ENCODE measurements at regions not wholly inside any gene's neighbourhood (a gene's known extent, or its start where the extent isn't known, plus 50 kb on each side); places are given as distances from the start of the nearest gene placed in this dataset.

- no peaks in the 10 kb centered on the region for H3K27me3 ChIP-seq
- no peak for TF ChIP-seq POLR2A (IDR thresholded peaks at IDR 0.05)
- TF ChIP-seq, protein P1, sequence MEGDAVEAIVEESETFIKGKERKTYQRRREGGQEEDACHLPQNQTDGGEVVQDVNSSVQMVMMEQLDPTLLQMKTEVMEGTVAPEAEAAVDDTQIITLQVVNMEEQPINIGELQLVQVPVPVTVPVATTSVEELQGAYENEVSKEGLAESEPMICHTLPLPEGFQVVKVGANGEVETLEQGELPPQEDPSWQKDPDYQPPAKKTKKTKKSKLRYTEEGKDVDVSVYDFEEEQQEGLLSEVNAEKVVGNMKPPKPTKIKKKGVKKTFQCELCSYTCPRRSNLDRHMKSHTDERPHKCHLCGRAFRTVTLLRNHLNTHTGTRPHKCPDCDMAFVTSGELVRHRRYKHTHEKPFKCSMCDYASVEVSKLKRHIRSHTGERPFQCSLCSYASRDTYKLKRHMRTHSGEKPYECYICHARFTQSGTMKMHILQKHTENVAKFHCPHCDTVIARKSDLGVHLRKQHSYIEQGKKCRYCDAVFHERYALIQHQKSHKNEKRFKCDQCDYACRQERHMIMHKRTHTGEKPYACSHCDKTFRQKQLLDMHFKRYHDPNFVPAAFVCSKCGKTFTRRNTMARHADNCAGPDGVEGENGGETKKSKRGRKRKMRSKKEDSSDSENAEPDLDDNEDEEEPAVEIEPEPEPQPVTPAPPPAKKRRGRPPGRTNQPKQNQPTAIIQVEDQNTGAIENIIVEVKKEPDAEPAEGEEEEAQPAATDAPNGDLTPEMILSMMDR (IDR thresholded peaks at IDR 0.05), result no peak
- intact Hi-C loops (cut with DNase I), result no loop called here
- H3K36me3 ChIP-seq (replicated peaks in 1 of 2), result no peaks in the 10 kb centered on the region
- H3K4me3 ChIP-seq, result no peak overlapping the region
- DNase-seq, result no peak
- no peaks in the 10 kb centered on the region for H3K9me3 ChIP-seq (replicated peaks in 1 of 3)
- no peak overlapping the region for H3K27ac ChIP-seq
- no peaks in the 10 kb centered on the region for H3K4me1 ChIP-seq (replicated peaks in 1 of 2)
- 75 to 83% (median 76%) methylated on average over 8 of the region's 8 CpGs for WGBS, 4 donors
These were observed 161.2 kb upstream of the FSTL4 start for GRCh38 chr5:133773247-133774202.

DNA sequence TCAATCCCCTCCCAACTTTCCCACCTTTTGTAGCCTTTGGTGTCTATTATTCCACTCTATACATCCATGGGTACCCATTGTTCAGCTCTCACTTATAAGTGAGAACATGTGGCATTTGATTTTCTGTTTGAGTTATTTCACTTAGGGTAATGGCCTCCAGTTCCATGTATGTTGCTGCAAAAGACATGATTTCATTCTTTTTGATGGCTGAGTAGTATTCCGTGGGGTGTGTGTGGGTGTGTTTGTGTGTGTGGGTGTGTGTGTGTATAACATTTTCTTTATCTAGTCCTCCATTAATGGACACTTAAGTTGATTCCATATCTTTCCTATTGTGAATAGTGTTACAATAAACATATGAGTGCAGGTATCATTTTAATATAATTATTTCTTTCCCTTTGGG lies 157.5 kb upstream of the FSTL4 start:
- Histone ChIP-seq H3K4me1 (replicated peaks in 1 of 2) (no peaks in the 10 kb centered on the region), H3K27me3 (no peaks in the 10 kb centered on the region), H3K4me3 (no peak overlapping the region), H3K36me3 (replicated peaks in 1 of 2) (no peaks in the 10 kb centered on the region), H3K27ac (no peak overlapping the region), H3K9me3 (replicated peaks in 1 of 3) (no peaks in the 10 kb centered on the region)
- no peak for DNase-seq
- intact Hi-C loops (cut with DNase I), result no loop called here
- TF ChIP-seq POLR2A (IDR thresholded peaks at IDR 0.05), result no peak
- TF ChIP-seq, protein P1 (IDR thresholded peaks at IDR 0.05), result no peak
- 53 to 82% (median 73%) methylated on average over 1 of the region's 1 CpG for whole genome bisulfite sequencing, 4 donors

DNA sequence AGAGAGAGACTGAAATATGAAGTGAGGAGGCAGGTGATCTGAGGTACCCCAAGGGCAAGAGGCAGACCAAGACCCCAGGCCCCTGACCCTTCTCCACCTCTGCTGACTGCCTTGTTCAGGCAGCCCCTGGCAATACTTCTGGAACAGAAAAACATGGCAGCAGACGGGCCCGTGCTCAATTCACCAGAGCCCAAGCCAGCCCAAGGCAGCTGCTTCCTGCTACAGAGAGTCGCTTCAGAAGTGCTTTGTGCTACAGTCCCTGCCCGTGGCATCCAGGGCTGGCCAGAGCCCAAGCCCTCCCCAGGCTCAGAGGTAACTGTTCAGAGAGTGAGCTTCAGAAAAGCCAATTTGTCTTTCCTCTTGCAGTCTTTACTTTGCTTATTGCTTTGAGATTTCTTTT lies 151.4 kb upstream of the FSTL4 start:
- WGBS, 4 donors, result 41 to 71% (median 69%) methylated on average over 3 to 4 of the region's 4 CpGs
- no peak for DNase-seq
- intact Hi-C loops (cut with DNase I), result no loop called here
- TF ChIP-seq, protein P1 (IDR thresholded peaks at IDR 0.05), result no peak
- no peak for TF ChIP-seq POLR2A (IDR thresholded peaks at IDR 0.05)
- no peak overlapping the region for H3K27ac ChIP-seq
- H3K9me3 ChIP-seq (replicated peaks in 1 of 3), result no peaks in the 10 kb centered on the region
- H3K4me3 ChIP-seq, result no peak overlapping the region
- no peaks in the 10 kb centered on the region for H3K27me3 ChIP-seq
- H3K36me3 ChIP-seq (replicated peaks in 1 of 2), result no peaks in the 10 kb centered on the region
- H3K4me1 ChIP-seq (replicated peaks in 1 of 2), result no peaks in the 10 kb centered on the region

GRCh38 chr5:133761632-133762031 lies 149.3 kb upstream of the FSTL4 start:
- Histone ChIP-seq H3K27me3 (no peaks in the 10 kb centered on the region), H3K27ac (no peak overlapping the region), H3K4me3 (no peak overlapping the region), H3K9me3 (replicated peaks in 1 of 3) (no peaks in the 10 kb centered on the region), H3K36me3 (replicated peaks in 1 of 2) (no peaks in the 10 kb centered on the region), H3K4me1 (replicated peaks in 1 of 2) (no peaks in the 10 kb centered on the region)
- TF ChIP-seq, protein P1 (IDR thresholded peaks at IDR 0.05), result no peak
- no peak for TF ChIP-seq POLR2A (IDR thresholded peaks at IDR 0.05)
- no peak for DNase-seq
- WGBS, 4 donors, result 63 to 76% (median 71%) methylated on average over 4 of the region's 4 CpGs
- intact Hi-C loops (cut with DNase I), result no loop called here

Data from adrenal gland (tissue), 9 donors.